SK-N-SH treated with all-trans-retinoic acid at 6 μM for 48 hours (cell line): ENCODE measurements at regions not wholly inside any gene's neighbourhood (a gene's known extent, or its start where the extent isn't known, plus 50 kb on each side); places are given as distances from the start of the nearest gene placed in this dataset.
"Not testable (repeated sequence)": the region's sequence is repeated elsewhere in the genome, so short reads cannot be mapped to it uniquely, and the experiment has no call there.

Experiments used
- PPARA ChIP-seq: fragments of 250-450 bp; sonication (Bioruptor Pico); IDR thresholded peaks from 2 replicates; pipeline ENCODE4 v1.5.0; 2020; ENCODE audit warnings: mild to moderate bottlenecking, borderline replicate concordance
- ZFP30 ChIP-seq: fragments of 450-650 bp; formaldehyde crosslinking; IDR thresholded peaks from 2 replicates; pipeline ENCODE4 v1.5.0; 2022; ENCODE audit warnings: mild to moderate bottlenecking, moderate library complexity
- ZNF565 ChIP-seq: fragments of 450-650 bp; formaldehyde crosslinking; conservative IDR thresholded peaks from 2 replicates; pipeline ENCODE4 v1.5.0; 2020; ENCODE audit warnings: low read depth, mild to moderate bottlenecking, moderate library complexity
- TF ChIP-seq, protein P1 (sequence below): fragments of 250-450 bp; sonication (Bioruptor Pico); IDR thresholded peaks from 2 replicates; pipeline ENCODE4 v1.5.1; 2021; ENCODE audit warnings: mild to moderate bottlenecking, moderate library complexity

GRCh38 chr4:128672596-128672995, 136.9 kb upstream of the JADE1 start:
- TF ChIP-seq PPARA, ZNF565, ZFP30 (CRISPR knock-in tag): not testable (repeated sequence)
- TF ChIP-seq, protein P1, sequence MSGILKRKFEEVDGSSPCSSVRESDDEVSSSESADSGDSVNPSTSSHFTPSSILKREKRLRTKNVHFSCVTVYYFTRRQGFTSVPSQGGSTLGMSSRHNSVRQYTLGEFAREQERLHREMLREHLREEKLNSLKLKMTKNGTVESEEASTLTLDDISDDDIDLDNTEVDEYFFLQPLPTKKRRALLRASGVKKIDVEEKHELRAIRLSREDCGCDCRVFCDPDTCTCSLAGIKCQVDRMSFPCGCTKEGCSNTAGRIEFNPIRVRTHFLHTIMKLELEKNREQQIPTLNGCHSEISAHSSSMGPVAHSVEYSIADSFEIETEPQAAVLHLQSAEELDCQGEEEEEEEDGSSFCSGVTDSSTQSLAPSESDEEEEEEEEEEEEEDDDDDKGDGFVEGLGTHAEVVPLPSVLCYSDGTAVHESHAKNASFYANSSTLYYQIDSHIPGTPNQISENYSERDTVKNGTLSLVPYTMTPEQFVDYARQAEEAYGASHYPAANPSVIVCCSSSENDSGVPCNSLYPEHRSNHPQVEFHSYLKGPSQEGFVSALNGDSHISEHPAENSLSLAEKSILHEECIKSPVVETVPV (CRISPR knock-in tag), result not testable (repeated sequence)
